ENCODE measurements at regions not wholly inside any gene's neighbourhood (a gene's known extent, or its start where the extent isn't known, plus 50 kb on each side); places are given as distances from the start of the nearest gene placed in this dataset.

DNA sequence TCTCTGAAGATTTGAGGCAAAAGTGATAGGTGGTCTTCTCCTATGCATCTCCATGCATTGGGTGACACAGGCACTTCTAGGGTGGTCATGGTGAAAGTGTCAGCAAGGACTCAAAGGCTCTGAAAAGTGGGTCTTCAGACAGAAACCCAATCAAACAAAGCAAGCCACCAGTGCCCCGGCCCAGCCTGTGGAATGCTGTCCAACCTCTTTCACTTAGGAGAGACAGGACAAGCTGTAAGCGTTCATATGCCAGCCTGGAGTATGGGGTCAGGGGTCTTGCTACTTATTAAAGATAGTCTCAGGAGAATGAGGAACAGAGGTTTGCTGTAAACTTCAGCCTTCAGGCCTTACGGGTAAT, 324.5 kb downstream of the GADD45G start:
- no peak overlapping the region for H3K4me3 ChIP-seq (ENCODE audit: insufficient read depth in 1 of 2, low read depth in 1 of 2, low read length in 2 of 2)
- H2BK12ac ChIP-seq (ENCODE audit: low read length in 2 of 2): peak overlapping the region in 1 of 2 experiments; percentile 37
- no peak overlapping the region for H4K8ac ChIP-seq (ENCODE audit: low read length)
- no peak overlapping the region for H2BK5ac ChIP-seq (ENCODE audit: low read depth, low read length, poor library complexity, severe bottlenecking)
- H3K9me3 ChIP-seq (ENCODE audit: control insufficient read depth, low read length): no peaks in the 10 kb centered on the region
- H2BK15ac ChIP-seq (ENCODE audit: low read depth, poor library complexity, severe bottlenecking): no peak overlapping the region
- no peak overlapping the region for H3K23ac ChIP-seq (ENCODE audit: low read length in 2 of 2)
- H3K27ac ChIP-seq (ENCODE audit: low read length, poor library complexity, severe bottlenecking): no peak overlapping the region
- H3K4me1 ChIP-seq (ENCODE audit: control insufficient read depth, insufficient read depth, low read depth, low read length): peaks cover 3% of the 10 kb centered on the region
- no peak overlapping the region for H3K9ac ChIP-seq (ENCODE audit: low read length)
- no peak overlapping the region for H2AK5ac ChIP-seq (ENCODE audit: low read length, severe bottlenecking)
- H3K14ac ChIP-seq (ENCODE audit: low read length in 2 of 2): no peak overlapping the region
- H3K36me3 ChIP-seq (ENCODE audit: control insufficient read depth in 1 of 2, insufficient read depth in 2 of 2, low read depth in 1 of 2, low read length in 2 of 2): no peaks in the 10 kb centered on the region
- DNase-seq: no peak
- no peak overlapping the region for H3K4ac ChIP-seq (ENCODE audit: low read depth in 1 of 2, low read length in 2 of 2)
- no peaks in the 10 kb centered on the region for H3K79me1 ChIP-seq (replicated peaks; ENCODE audit: low read length, poor library complexity, severe bottlenecking)
- no peak overlapping the region for H4K91ac ChIP-seq (ENCODE audit: low read length)
- H3K27me3 ChIP-seq (ENCODE audit: control insufficient read depth in 1 of 2, insufficient read depth in 1 of 2, low read length in 2 of 2): peaks cover 38 to 62% of the 10 kb centered on the region in 2 experiments
- H3K18ac ChIP-seq (ENCODE audit: low read depth in 1 of 2, low read length in 2 of 2): no peak overlapping the region
- H3K4me2 ChIP-seq (ENCODE audit: low read length, poor library complexity, severe bottlenecking): no peak overlapping the region
- H2AFZ ChIP-seq (ENCODE audit: low read depth, low read length): no peak overlapping the region
- WGBS: 54% methylated on average over 3 of the region's 3 CpGs
- H2BK120ac ChIP-seq (ENCODE audit: low read depth, low read length): no peak overlapping the region

DNA sequence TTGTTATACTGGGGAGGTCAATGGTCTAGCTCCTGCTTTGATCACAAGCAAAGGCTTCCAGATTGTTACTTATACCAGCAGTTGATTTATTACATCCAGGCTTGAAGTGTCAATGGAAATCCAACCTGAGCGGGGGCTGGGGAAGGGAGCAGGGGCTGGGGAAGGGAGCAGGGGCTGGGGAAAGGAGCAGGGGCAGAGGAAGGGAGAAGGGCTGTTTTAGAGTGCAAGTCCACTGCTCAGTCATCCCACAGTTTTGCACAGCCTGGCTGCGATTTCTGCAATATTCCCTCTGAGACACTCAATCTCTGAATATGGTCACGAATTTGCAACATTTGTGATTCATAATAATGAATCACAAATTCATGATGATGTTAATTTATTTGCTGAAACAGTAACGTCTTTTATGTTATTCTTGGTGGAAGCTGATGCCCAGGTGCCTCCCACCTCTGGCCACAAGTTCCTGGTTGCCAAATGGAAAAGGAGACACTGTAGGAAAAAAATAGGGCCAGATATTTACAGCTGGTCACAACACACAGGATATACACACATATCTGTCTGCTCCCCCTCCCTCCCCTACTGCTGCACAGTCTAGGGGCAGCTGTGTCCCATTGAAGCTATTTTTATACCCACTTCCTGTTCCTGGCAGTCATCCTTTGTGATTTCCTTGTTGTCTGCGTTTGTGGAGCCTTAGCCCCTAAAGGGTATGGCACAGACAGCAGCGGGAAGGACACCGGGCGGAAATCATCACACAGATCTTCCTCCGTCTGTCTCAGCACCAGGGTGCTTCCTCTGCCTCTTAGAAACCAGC, 325.1 kb downstream of the GADD45G start:
- Histone ChIP-seq H2BK12ac (ENCODE audit: low read length in 2 of 2) (peak overlapping the region in 1 of 2 experiments; percentile 34), H3K27me3 (ENCODE audit: control insufficient read depth in 1 of 2, insufficient read depth in 1 of 2, low read length in 2 of 2) (peaks cover 44 to 59% of the 10 kb centered on the region in 2 experiments), H3K4me2 (ENCODE audit: low read length, poor library complexity, severe bottlenecking) (no peak overlapping the region), H2BK120ac (ENCODE audit: low read depth, low read length) (no peak overlapping the region), H3K79me1 (replicated peaks; ENCODE audit: low read length, poor library complexity, severe bottlenecking) (no peaks in the 10 kb centered on the region), H4K91ac (ENCODE audit: low read length) (no peak overlapping the region), H2AK5ac (ENCODE audit: low read length, severe bottlenecking) (no peak overlapping the region), H3K4me1 (ENCODE audit: control insufficient read depth, insufficient read depth, low read depth, low read length) (no peaks in the 10 kb centered on the region), H4K8ac (ENCODE audit: low read length) (peak overlapping the region; percentile 22), H3K9me3 (ENCODE audit: control insufficient read depth, low read length) (no peaks in the 10 kb centered on the region), H3K9ac (ENCODE audit: low read length) (peak overlapping the region; percentile 0), H2BK5ac (ENCODE audit: low read depth, low read length, poor library complexity, severe bottlenecking) (no peak overlapping the region), H3K27ac (ENCODE audit: low read length, poor library complexity, severe bottlenecking) (no peak overlapping the region), H3K23ac (ENCODE audit: low read length in 2 of 2) (no peak overlapping the region), H3K36me3 (ENCODE audit: control insufficient read depth in 1 of 2, insufficient read depth in 2 of 2, low read depth in 1 of 2, low read length in 2 of 2) (no peaks in the 10 kb centered on the region), H3K4me3 (ENCODE audit: insufficient read depth in 1 of 2, low read depth in 1 of 2, low read length in 2 of 2) (peak overlapping the region in 1 of 2 experiments; percentile 3), H3K4ac (ENCODE audit: low read depth in 1 of 2, low read length in 2 of 2) (peak overlapping the region in 1 of 2 experiments; percentile 20), H2AFZ (ENCODE audit: low read depth, low read length) (peak overlapping the region; percentile 44), H3K18ac (ENCODE audit: low read depth in 1 of 2, low read length in 2 of 2) (no peak overlapping the region), H2BK15ac (ENCODE audit: low read depth, poor library complexity, severe bottlenecking) (no peak overlapping the region), H3K14ac (ENCODE audit: low read length in 2 of 2) (no peak overlapping the region)
- 22% methylated on average over 7 of the region's 9 CpGs for WGBS
- DNase-seq: peak; percentile 40

DNA sequence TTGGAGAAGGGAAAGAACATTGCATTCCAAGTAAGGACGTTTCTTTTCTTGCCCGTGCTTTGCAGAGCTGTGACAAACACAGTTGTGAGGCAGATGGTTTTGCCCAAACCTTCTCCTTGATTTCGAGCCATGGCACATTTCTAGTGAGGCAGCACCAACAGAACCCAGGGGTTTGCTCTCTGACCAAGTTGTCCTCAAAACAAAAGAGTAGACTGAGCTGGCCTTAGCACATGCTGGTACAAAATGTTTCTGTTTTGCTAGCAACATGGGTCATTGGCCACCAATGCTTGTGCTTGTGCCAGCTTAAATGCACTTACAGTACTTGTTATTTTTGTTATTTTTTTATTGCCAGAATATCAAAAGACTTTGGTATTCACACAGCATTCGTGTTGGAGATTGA, 328.8 kb downstream of the GADD45G start:
- Histone ChIP-seq H2AK5ac (ENCODE audit: low read length, severe bottlenecking) (no peak overlapping the region), H3K27ac (ENCODE audit: low read length, poor library complexity, severe bottlenecking) (no peak overlapping the region), H2BK120ac (ENCODE audit: low read depth, low read length) (no peak overlapping the region), H3K27me3 (ENCODE audit: control insufficient read depth in 1 of 2, insufficient read depth in 1 of 2, low read length in 2 of 2) (peaks cover 33 to 47% of the 10 kb centered on the region in 2 experiments), H4K91ac (ENCODE audit: low read length) (no peak overlapping the region), H2BK12ac (ENCODE audit: low read length in 2 of 2) (no peak overlapping the region), H3K36me3 (ENCODE audit: control insufficient read depth in 1 of 2, insufficient read depth in 2 of 2, low read depth in 1 of 2, low read length in 2 of 2) (no peaks in the 10 kb centered on the region), H3K9me3 (ENCODE audit: control insufficient read depth, low read length) (no peaks in the 10 kb centered on the region), H3K18ac (ENCODE audit: low read depth in 1 of 2, low read length in 2 of 2) (no peak overlapping the region), H2BK15ac (ENCODE audit: low read depth, poor library complexity, severe bottlenecking) (no peak overlapping the region), H4K8ac (ENCODE audit: low read length) (no peak overlapping the region), H3K23ac (ENCODE audit: low read length in 2 of 2) (no peak overlapping the region), H3K4me2 (ENCODE audit: low read length, poor library complexity, severe bottlenecking) (no peak overlapping the region), H3K14ac (ENCODE audit: low read length in 2 of 2) (no peak overlapping the region), H2AFZ (ENCODE audit: low read depth, low read length) (no peak overlapping the region), H3K79me1 (replicated peaks; ENCODE audit: low read length, poor library complexity, severe bottlenecking) (no peaks in the 10 kb centered on the region), H3K4me3 (ENCODE audit: insufficient read depth in 1 of 2, low read depth in 1 of 2, low read length in 2 of 2) (no peak overlapping the region), H2BK5ac (ENCODE audit: low read depth, low read length, poor library complexity, severe bottlenecking) (no peak overlapping the region), H3K4ac (ENCODE audit: low read depth in 1 of 2, low read length in 2 of 2) (no peak overlapping the region), H3K9ac (ENCODE audit: low read length) (no peak overlapping the region), H3K4me1 (ENCODE audit: control insufficient read depth, insufficient read depth, low read depth, low read length) (no peaks in the 10 kb centered on the region)
- 81% methylated on average over 4 of the region's 4 CpGs for WGBS
- DNase-seq: no peak

DNA sequence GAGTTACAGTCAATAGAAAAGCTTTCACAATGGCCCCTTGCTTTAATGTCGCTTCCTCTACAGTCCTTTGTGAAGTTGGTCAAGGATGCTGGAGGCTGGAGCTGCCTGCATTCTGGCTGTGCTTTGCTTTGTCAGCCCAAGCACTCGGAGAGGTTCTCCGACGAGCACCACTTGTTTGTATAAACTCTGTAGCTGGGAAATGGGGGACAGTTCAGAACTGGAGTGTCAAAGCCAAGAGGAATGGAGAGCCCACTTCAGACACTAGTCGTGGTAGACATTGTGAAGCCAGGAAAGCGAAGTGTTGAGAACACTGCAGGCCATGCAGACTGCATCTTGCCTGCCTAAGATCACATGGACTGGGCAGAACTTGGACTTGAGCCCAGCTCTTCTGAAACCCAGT, 330.3 kb downstream of the GADD45G start:
- no peak overlapping the region for H3K4ac ChIP-seq (ENCODE audit: low read depth in 1 of 2, low read length in 2 of 2)
- H3K23ac ChIP-seq (ENCODE audit: low read length in 2 of 2): no peak overlapping the region
- H2BK5ac ChIP-seq (ENCODE audit: low read depth, low read length, poor library complexity, severe bottlenecking): no peak overlapping the region
- H3K18ac ChIP-seq (ENCODE audit: low read depth in 1 of 2, low read length in 2 of 2): no peak overlapping the region
- no peak overlapping the region for H3K4me3 ChIP-seq (ENCODE audit: insufficient read depth in 1 of 2, low read depth in 1 of 2, low read length in 2 of 2)
- H3K14ac ChIP-seq (ENCODE audit: low read length in 2 of 2): no peak overlapping the region
- no peak for DNase-seq
- no peak overlapping the region for H3K27ac ChIP-seq (ENCODE audit: low read length, poor library complexity, severe bottlenecking)
- no peak overlapping the region for H2AK5ac ChIP-seq (ENCODE audit: low read length, severe bottlenecking)
- no peak overlapping the region for H3K9ac ChIP-seq (ENCODE audit: low read length)
- 92% methylated on average over 6 of the region's 6 CpGs for WGBS
- H3K36me3 ChIP-seq (ENCODE audit: control insufficient read depth in 1 of 2, insufficient read depth in 2 of 2, low read depth in 1 of 2, low read length in 2 of 2): no peaks in the 10 kb centered on the region
- peaks cover 2% of the 10 kb centered on the region for H3K4me1 ChIP-seq (ENCODE audit: control insufficient read depth, insufficient read depth, low read depth, low read length)
- H3K27me3 ChIP-seq (ENCODE audit: control insufficient read depth in 1 of 2, insufficient read depth in 1 of 2, low read length in 2 of 2): peaks cover 33 to 43% of the 10 kb centered on the region in 2 experiments
- H2BK120ac ChIP-seq (ENCODE audit: low read depth, low read length): no peak overlapping the region
- H3K4me2 ChIP-seq (ENCODE audit: low read length, poor library complexity, severe bottlenecking): no peak overlapping the region
- no peaks in the 10 kb centered on the region for H3K79me1 ChIP-seq (replicated peaks; ENCODE audit: low read length, poor library complexity, severe bottlenecking)
- H4K91ac ChIP-seq (ENCODE audit: low read length): no peak overlapping the region
- no peak overlapping the region for H2AFZ ChIP-seq (ENCODE audit: low read depth, low read length)
- H2BK12ac ChIP-seq (ENCODE audit: low read length in 2 of 2): no peak overlapping the region
- no peaks in the 10 kb centered on the region for H3K9me3 ChIP-seq (ENCODE audit: control insufficient read depth, low read length)
- H4K8ac ChIP-seq (ENCODE audit: low read length): no peak overlapping the region
- H2BK15ac ChIP-seq (ENCODE audit: low read depth, poor library complexity, severe bottlenecking): no peak overlapping the region
